Fibroblast of villous mesenchyme (primary cell): ENCODE measurements at regions not wholly inside any gene's neighbourhood (a gene's known extent, or its start where the extent isn't known, plus 50 kb on each side); places are given as distances from the start of the nearest gene placed in this dataset.

ENCODE experiments used
- DNase-seq: peaks from one replicate; pipeline ENCODE4 v3.0.0-alpha.2; 2010; ENCODE audit warnings: low read depth
- H3K4me3 ChIP-seq: 2 replicates; pipeline ENCODE4 v1.5.1; 2011; ENCODE audit warnings: low read depth, mild to moderate bottlenecking, low read length
- TF ChIP-seq, protein P1 (sequence below): IDR thresholded peaks from 2 replicates; pipeline ENCODE4 v1.5.1; 2012; ENCODE audit warnings: low read depth, mild to moderate bottlenecking, low read length; ENCODE audit not compliant: insufficient read depth

GRCh38 chr1:30190511-30191153 lies 532.8 kb downstream of the MATN1 start:
- DNase-seq = no peak
- TF ChIP-seq, protein P1, sequence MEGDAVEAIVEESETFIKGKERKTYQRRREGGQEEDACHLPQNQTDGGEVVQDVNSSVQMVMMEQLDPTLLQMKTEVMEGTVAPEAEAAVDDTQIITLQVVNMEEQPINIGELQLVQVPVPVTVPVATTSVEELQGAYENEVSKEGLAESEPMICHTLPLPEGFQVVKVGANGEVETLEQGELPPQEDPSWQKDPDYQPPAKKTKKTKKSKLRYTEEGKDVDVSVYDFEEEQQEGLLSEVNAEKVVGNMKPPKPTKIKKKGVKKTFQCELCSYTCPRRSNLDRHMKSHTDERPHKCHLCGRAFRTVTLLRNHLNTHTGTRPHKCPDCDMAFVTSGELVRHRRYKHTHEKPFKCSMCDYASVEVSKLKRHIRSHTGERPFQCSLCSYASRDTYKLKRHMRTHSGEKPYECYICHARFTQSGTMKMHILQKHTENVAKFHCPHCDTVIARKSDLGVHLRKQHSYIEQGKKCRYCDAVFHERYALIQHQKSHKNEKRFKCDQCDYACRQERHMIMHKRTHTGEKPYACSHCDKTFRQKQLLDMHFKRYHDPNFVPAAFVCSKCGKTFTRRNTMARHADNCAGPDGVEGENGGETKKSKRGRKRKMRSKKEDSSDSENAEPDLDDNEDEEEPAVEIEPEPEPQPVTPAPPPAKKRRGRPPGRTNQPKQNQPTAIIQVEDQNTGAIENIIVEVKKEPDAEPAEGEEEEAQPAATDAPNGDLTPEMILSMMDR = no peak
- H3K4me3 ChIP-seq = no peak overlapping the region

DNA sequence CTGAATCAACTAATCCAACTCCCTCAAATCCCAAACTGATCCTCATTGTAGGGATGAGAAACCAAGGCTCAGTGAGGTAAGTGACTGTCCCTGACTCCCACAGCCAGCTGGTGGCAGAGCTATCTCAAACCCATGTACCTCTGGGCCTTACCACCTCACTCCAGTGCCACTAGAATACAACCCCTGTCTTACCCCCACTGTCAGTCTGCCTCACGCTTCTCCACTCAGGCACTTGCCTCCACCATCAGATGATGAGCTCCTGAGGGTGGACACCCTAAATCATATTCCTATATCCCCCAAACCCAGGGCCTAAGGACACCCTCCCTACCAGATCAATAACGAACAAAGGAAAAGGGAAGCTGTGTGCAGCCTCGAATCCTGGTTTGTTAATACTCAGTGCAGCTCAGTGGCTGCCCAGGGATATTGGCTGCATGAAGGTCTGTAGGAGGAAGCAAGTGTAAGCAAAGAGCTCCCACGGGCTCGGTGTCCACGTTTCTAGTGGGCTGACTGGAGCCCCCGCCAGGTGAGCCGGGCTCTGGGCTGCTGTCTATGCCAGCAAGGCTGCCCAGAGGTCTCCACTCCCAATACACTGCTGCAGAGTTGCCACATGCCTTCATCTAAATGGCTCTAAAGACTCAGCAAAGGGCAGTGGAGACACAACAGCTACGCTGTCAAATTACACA lies 533.4 kb downstream of the MATN1 start:
- DNase-seq = no peak
- H3K4me3 ChIP-seq = no peak overlapping the region
- TF ChIP-seq, protein P1 = no peak

GRCh38 chr1:30188999-30189398 lies 534.4 kb downstream of the MATN1 start:
- TF ChIP-seq, protein P1 = no peak
- DNase-seq = no peak
- no peak overlapping the region for H3K4me3 ChIP-seq

DNA sequence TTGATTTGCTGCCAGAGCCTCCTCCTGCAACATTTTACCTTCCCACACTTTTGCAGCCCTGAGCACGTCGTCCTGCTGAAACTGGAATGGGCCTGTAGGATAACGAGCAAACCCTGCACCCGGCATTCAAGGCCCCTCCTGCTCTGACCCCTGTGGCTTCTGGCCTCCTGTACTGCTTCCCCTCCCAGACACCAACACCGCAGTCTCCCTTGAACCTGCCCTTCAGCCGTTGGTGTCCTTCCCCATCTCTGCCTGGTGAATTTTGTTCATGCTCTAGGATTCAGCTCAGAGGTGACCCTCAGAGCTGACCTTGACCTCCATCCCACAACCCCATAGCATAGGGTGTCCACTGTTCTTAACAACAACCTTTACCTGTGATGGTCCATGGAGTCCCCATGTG lies 535.1 kb downstream of the MATN1 start:
- no peak overlapping the region for H3K4me3 ChIP-seq
- DNase-seq = no peak
- TF ChIP-seq, protein P1 = no peak

DNA sequence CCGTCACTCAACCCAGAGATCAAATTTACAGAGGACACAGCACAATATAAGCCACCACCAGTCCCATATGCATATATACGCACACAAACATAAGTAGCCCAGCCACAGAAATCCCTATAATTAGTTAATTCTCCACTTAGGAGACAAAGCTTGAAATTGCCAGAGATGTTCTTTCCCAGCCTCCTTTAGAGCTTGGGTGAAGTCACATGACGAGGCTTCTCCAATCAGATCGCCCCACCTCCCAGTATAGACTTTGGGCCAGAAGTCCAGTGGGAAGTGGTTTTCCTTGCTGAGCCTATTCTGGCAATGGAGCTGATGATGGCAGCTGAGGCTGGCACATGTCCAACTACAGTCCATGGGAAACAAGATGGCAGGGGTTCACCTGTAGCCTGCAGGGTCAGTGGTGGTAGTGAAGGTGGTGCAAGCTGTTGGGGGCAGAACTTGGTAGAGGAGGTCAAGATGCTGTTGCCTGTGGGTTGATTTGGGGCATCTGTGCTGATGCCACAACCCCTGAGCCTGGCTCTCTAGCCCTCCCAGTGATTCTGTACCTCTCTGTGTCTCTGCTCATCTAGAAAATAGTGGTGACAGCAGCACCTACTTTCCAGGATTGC lies 535.9 kb downstream of the MATN1 start:
- TF ChIP-seq, protein P1 = no peak

DNA sequence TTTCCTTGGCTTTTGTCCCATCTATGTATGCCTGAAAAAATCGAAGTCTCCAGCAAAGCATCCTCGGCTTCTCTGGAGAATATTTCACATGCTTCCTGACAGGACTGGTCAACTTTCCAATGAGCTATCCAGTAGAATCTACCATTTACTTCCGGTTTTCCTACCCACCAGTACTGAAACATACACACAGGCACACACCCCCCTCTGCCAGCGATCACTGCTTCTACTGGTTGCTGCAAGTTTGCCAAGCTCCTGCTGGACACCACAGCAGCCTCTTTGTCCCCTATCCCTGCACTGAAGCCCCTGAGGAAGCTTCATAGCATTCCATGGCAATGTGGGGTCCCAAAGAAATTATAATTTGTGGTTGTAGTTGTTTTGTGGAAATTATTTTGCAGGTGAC lies 536.8 kb downstream of the MATN1 start:
- TF ChIP-seq, protein P1 = no peak

More for the DNA sequence above, 535.9 kb downstream of the MATN1 start:
- no peak overlapping the region for H3K4me3 ChIP-seq
- no peak for DNase-seq

More for the DNA sequence above, 536.8 kb downstream of the MATN1 start:
- DNase-seq = no peak
- no peak overlapping the region for H3K4me3 ChIP-seq
